ENCODE measurements at regions not wholly inside any gene's neighbourhood (a gene's known extent, or its start where the extent isn't known, plus 50 kb on each side); places are given as distances from the start of the nearest gene placed in this dataset.

GRCh38 chr3:18295171-18295920 lies 129.8 kb downstream of the SATB1 start:
- DNase-seq = peak in 1 of 2 donors; percentile 16

GRCh38 chr3:18290157-18290556 lies 135.0 kb downstream of the SATB1 start:
- DNase-seq = no peak

GRCh38 chr3:18288243-18288642 lies 136.9 kb downstream of the SATB1 start:
- no peak for DNase-seq

DNA sequence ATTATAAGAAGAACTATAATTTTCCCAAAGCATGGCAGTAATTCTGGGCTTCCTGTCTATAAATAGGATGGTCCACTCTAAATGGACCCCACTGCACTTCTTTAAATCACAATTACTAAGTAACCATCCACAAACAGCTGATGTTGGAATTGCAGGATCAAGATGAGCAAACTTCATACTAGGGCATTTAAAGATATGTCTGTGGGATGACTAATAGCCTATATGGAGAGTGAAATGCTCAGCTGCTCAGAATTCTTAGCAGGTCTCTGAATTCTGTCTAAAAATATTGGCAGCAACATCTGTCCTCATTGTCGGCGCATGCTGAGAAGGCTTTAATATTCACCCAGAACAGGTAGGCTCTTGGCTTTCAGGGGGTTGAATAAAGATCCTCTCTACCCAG lies 140.4 kb downstream of the SATB1 start:
- DNase-seq = no peak

- no peak for DNase-seq
These were observed 141.5 kb downstream of the SATB1 start for GRCh38 chr3:18283680-18284079.

GRCh38 chr3:18282507-18282906 lies 142.6 kb downstream of the SATB1 start:
- no peak for DNase-seq

- DNase-seq = no peak
These were observed 145.9 kb downstream of the SATB1 start for GRCh38 chr3:18279226-18279737.

- no peak for DNase-seq
These were observed 160.3 kb downstream of the SATB1 start for GRCh38 chr3:18264853-18265252.

DNA sequence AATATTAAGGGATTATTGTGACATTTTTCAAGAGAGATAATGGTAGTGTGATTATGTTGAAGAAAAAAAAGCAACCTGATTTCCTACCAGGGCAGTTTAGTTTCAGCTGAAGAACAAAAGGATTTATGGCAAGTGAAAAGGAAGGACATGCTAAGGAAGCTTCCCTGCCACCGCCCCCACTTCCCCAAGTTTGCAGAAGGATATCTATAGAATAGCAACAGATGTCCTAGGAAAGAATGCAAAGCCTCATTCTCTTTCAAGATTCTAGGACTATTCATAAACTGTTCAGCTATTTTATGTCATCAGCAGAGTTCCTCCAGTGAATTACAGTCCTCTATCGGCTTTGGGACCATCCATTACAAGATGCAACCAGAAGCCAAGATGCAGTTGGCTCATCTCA lies 160.8 kb downstream of the SATB1 start:
- no peak for DNase-seq

DNA sequence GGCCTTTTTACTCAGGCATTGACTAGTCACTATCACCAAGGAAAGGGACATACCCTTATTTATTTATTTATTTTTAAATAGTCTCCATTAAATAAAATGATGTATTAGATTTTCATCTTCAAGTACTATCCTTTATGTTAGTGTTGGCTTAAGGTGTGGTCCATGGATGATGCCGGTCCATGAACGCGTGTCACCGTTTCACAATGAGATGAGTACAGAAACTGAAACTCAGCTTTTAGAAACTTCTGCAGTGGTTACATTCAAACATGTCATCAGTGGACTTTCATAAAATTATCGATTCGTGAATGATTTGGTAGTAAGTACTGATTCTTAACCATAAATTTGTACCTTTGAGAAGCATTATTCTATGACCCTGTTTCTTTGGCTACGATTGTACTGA lies 166.6 kb downstream of the SATB1 start:
- no peak for DNase-seq

DNA sequence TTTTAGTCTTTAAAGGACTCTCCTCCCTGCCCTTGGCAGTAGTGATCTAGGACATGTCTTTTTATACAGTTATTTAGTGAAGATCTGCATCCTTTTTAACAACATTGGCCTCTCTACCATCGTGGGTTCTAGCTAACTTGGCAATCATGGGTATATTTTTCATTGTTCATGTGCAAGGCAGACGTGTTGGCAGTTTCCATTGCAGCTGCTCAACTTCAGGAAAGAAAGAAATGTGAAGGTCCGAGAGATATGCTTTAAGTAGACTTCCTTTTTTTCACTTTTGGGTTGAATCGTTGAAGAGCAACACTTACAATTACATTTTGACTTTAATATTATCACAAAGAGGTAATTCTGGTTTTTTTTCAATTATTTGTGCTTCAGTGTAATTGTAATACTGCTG lies 172.6 kb downstream of the SATB1 start:
- DNase-seq = no peak

DNA sequence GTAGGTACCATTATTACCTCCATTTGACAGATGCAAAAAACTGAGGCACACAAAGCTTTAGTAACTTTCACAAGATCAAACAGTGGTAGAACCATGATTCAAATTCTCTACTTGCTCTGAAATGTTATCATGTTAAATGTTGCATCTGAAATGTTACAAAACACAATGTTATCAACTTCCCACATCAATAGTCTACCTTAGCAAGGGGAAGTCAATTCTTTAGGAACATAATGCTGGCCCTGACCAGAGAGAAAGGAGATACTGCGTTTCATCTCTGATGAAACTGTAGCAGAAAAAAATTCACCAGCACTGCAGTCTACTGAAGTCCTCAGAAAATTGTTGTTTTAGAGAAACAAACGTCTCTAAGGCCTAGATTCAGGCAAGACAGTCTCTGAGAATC lies 174.1 kb downstream of the SATB1 start:
- no peak for DNase-seq

GRCh38 chr3:18249126-18249525 lies 176.0 kb downstream of the SATB1 start:
- no peak for DNase-seq

DNA sequence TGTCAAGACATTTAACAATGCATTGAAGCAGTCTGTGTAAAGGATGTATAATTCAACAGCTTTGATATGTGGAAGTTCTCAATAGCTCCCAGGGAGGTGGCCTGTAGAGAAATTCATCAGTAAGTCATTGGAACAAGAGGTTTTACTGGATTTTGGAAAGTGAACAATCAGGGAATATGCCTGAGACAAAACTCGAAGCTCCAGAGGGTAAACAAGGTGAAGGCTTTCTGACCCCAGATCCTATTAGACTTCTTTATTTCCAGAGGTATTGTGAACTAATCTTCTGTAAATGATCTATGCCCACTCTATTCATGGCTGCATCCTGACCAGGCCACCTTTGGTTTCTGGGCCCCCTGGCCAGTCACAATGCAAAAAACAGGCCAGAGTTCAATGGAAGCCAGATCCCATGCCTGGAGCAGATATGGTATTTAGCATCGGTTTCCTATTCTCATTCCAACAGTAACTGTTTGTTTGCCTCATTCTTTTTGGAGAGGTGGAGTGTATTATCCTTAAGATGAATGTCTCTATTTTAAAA lies 177.3 kb downstream of the SATB1 start:
- no peak for DNase-seq

DNA sequence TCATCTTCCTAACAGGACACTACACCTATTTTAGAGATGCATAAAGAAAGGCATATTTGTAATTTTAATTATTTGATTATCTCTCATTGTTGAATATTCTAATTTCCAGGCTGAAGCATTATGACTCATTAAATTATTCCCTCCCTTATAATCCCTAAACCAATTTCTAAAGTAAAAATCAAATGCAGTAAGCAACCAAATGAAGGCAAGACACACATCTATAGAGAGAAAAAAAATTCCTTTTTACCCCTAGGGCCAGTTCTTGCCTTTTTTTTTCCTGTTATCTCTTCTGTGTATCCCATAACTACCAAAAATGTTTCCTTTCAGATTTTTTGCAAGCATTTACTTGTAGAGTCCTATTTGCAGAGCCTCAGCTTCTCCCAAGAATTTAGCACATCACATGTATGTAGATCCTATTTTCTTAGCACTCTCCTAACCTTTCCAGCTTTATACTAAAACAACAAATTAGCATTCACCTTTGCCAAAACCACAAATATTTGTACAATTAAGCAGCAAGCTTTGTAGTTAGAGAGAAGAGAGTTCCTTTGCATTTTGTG lies 177.9 kb downstream of the SATB1 start:
- no peak for DNase-seq

DNA sequence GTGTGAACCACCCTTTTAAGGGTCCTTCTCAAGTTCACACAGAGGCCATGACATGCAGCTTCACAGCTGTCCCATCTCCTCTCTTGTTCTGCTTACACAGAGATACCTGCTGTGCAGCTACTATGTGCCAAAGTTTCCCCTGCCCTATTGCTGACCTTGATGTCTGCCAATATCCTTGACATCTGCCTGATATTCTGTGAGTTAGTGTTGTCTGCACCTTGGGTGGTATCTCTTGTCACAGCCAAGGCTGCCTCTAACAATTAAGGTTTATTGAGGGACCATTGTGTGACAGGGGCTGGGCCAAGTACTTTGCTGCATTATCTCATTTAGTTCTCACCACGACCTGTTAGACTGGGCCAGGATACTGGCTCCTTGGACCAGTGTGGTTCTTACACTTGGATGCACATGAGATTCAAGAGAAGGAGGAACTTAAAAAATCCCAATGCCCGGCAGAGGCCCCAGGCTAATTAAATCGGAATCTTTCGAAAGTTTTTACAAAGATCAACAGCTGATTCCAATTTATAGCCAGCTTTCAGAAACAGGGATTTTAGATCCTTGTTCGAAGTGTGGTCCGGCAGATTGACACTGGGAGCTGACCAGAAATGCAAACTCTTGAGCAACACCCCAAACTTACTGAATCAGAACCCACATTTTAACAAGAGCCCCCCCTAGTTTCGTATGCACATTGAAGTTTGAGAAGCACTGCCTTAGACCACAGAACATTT lies 178.6 kb downstream of the SATB1 start:
- DNase-seq = no peak

GRCh38 chr3:18245721-18246120 lies 179.4 kb downstream of the SATB1 start:
- no peak for DNase-seq

DNA sequence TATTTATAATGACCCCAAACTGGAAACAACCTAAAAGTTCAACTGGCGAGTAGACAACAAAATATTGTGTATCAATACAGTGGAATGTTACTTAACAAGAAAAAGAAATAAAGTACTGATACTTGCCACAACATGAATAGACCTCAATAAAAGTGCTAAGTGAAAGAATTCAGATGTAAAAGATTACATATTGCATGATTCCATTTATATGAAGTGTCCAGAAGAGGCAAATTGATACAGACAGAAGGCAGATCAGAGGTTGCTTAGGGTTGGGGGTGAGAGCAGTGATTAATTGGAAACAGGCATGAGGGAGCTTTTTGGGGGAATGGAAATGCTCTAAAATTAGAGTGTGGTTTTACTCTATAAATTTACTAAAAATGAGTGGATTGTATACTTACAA lies 183.3 kb downstream of the SATB1 start:
- DNase-seq = no peak

DNA sequence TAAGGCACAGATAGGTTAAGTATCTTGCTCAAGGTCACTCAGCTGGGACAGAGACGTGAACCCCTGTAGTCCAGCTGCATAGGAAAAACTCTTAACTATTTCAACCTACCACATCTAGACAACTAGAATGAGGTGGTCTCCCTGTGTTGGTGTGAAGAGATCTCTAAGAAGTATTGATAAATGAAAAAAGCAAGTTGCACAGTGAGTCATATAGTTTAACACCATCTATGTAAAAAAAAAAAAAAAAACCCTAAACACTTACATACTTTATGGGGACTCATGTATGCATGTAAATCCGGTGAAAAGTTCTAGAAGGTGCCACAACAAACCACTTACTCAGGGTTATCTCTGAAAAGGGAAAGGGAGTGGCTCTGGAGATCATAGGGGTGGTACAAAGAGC lies 185.5 kb downstream of the SATB1 start:
- no peak for DNase-seq

DNA sequence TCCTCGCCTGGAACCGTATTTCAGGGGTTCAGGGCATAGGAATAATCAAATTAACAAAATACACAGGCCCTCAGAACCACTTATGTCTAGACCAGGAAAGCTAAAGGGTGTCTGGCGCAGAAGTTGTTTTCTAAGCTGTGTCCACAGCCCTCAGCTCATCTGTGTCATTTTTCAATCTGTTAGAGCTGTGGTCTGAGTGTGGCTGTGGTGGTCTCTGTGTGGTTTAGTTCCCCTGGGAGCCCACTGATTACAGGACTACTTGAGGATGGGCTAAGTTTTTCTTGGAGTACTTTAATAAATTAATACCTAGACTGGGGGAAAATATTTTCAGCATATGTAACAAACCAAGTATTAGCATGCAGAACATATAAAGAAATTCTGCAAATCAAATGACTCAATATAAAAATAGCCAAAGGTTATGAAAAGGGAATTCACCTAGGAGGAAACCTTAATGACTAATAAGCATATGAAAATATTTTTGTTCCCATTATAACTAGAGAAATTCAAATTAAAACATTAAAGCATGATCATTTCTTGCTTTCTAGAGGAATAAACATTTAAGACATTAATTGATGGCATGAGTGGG lies 186.3 kb downstream of the SATB1 start:
- DNase-seq = no peak

GRCh38 chr3:18238332-18238731 lies 186.8 kb downstream of the SATB1 start:
- no peak for DNase-seq

- no peak for DNase-seq
These were observed 187.7 kb downstream of the SATB1 start for GRCh38 chr3:18237251-18238005.

DNA sequence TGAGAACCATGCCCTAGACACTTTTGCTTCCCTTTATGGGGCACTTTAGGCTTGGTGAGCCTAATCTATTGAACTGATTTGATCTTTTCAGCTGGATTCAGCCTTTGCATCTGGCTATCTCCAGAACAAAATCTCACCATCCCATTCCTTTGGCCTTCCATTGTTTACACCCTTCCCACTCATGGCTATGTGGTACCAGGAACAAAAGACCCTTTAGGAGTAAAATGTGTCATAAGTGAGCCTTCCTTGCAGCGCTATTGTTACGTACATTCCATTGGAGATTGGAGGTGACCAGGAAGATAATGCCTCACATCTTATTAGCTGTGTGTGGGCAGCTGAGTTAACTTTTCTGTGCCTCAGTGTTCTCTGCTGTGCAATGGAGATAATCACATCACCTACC lies 188.4 kb downstream of the SATB1 start:
- no peak for DNase-seq
